ENCODE measurements at regions not wholly inside any gene's neighbourhood (a gene's known extent, or its start where the extent isn't known, plus 50 kb on each side); places are given as distances from the start of the nearest gene placed in this dataset.

DNA sequence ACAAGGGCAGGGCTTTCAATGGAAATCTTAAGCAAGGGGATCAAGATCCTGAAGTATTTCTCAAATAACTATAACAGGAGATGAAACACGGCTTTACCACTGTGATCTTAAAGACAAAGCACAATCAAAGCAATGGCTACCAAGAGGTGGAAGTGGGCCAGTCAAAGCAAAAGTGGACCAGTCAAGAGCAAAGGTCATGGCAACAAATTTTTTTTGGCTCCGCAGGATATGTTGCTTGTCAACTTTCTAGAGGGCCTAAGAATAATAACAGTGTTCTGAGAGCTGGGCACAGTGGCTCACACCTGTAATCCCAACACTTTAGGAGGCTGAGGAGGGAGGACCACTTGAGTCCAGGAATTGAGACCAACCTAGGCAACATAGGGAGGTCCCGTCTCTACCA, 54.1 kb downstream of the ILRUN start:
- TF ChIP-seq, protein P1, sequence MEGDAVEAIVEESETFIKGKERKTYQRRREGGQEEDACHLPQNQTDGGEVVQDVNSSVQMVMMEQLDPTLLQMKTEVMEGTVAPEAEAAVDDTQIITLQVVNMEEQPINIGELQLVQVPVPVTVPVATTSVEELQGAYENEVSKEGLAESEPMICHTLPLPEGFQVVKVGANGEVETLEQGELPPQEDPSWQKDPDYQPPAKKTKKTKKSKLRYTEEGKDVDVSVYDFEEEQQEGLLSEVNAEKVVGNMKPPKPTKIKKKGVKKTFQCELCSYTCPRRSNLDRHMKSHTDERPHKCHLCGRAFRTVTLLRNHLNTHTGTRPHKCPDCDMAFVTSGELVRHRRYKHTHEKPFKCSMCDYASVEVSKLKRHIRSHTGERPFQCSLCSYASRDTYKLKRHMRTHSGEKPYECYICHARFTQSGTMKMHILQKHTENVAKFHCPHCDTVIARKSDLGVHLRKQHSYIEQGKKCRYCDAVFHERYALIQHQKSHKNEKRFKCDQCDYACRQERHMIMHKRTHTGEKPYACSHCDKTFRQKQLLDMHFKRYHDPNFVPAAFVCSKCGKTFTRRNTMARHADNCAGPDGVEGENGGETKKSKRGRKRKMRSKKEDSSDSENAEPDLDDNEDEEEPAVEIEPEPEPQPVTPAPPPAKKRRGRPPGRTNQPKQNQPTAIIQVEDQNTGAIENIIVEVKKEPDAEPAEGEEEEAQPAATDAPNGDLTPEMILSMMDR (IDR thresholded peaks at IDR 0.05): no peak
- TF ChIP-seq POLR2AphosphoS5 (IDR thresholded peaks at IDR 0.05): no peak

Data from upper lobe of left lung (tissue), 4 donors.